HepG2 (cell line): ENCODE measurements at regions not wholly inside any gene's neighbourhood (a gene's known extent, or its start where the extent isn't known, plus 50 kb on each side); places are given as distances from the start of the nearest gene placed in this dataset.

ENCODE experiments used
- ATAC-seq: fragments of 200-7000 bp; cut with Tn5 transposase; 3 replicates; pipeline ENCODE4 v1.9.1; 2020; ENCODE audit warnings: mild to moderate bottlenecking, moderate library complexity
- BruUV-seq: library from RNA; stranded (reverse); fragments of 400-500 nt; replicated peaks from 2 replicates; lab custom pipeline; 2021; lab: Mats Ljungman, UMichigan
- CTCF ChIA-PET: fragments of 300-600 bp; formaldehyde crosslinking; extraction: SDS; loops from one replicate; lab custom pipeline; 2021; ENCODE audit warnings: low total read pairs, inconsistent platforms, low intra/inter-chr PET ratio; lab: Yijun Ruan, JAX
- POLR2A ChIA-PET: fragments of 350-600 bp; sonication (Branson Sonifier 250); formaldehyde crosslinking; loops from one replicate; lab custom pipeline; 2020; ENCODE audit warnings: antibody characterized with exemption, inconsistent platforms; lab: Yijun Ruan, JAX
- DNase-seq: peaks from one replicate; pipeline ENCODE4 v3.0.0-alpha.2; 2015; ENCODE audit warnings: low spot score
- FAIRE-seq: peaks from 3 replicates; lab custom pipeline; 2011; peaks lifted over from hg19 to GRCh38; lab: Jason Lieb, UNC
- H2AFZ ChIP-seq: one replicate; pipeline ENCODE4 v1.6.1; 2011; ENCODE audit warnings: low read length, inconsistent platforms
- H3K27ac ChIP-seq: fragments of 300-600 bp; 3 replicates; pipeline ENCODE4 v1.8.0; 2011; ENCODE audit warnings: mixed run types, mild to moderate bottlenecking, mixed read lengths, low read length, inconsistent platforms; ENCODE audit not compliant: insufficient read depth; ENCODE audit errors: extremely low read length
- H3K27me3 ChIP-seq, 2 experiments: fragments of 200-600 bp in 1 of 2; 2 replicates in 1 of 2; 3 replicates in 1 of 2; pipeline versions ENCODE4 v1.6.0 to v1.8.0; 2011; ENCODE audit warnings: low read length in 2 of 2, mild to moderate bottlenecking in 2 of 2, moderate library complexity in 2 of 2, inconsistent platforms in 1 of 2; ENCODE audit not compliant: insufficient read depth in 2 of 2, control insufficient read depth in 1 of 2
- H3K36me3 ChIP-seq, 2 experiments: fragments of 200-600 bp in 1 of 2; replicated peaks in 1 of 2; 2 replicates in 1 of 2; 3 replicates in 1 of 2; pipeline versions ENCODE4 v1.5.1 to v1.8.0; 2011; ENCODE audit warnings: low read length in 2 of 2, inconsistent platforms in 1 of 2; ENCODE audit not compliant: insufficient read depth in 2 of 2, control insufficient read depth in 1 of 2
- H3K4me1 ChIP-seq: 2 replicates; pipeline ENCODE4 v1.5.1; 2012; ENCODE audit warnings: low read length, inconsistent platforms; ENCODE audit not compliant: insufficient read depth
- H3K4me2 ChIP-seq: 2 replicates; pipeline ENCODE4 v1.6.0; 2011; ENCODE audit warnings: low read depth, low read length, inconsistent platforms
- H3K4me3 ChIP-seq, 3 experiments: fragments of 200-600 bp in 1 of 3; sonication (generic), shearing (Covaris generic) in 1 of 3; replicated peaks in 1 of 3; 2 replicates each; pipeline ENCODE4 v1.5.1; 2011 to 2016; ENCODE audit warnings: low read length in 3 of 3, inconsistent platforms in 2 of 3, low read depth in 2 of 3, mild to moderate bottlenecking in 2 of 3, control low read depth in 1 of 3, mixed read lengths in 1 of 3; ENCODE audit not compliant: insufficient read depth in 1 of 3
- H3K79me2 ChIP-seq: one replicate; pipeline ENCODE4 v1.6.1; 2011; ENCODE audit warnings: low read length, inconsistent platforms; ENCODE audit not compliant: insufficient read depth
- H3K9ac ChIP-seq: 2 replicates; pipeline ENCODE4 v1.6.0; 2011; ENCODE audit warnings: mild to moderate bottlenecking, low read depth, low read length, inconsistent platforms; ENCODE audit not compliant: insufficient read depth
- H3K9me3 ChIP-seq: 2 replicates; pipeline ENCODE4 v1.5.1; 2012; ENCODE audit warnings: mild to moderate bottlenecking, low read length
- H4K20me1 ChIP-seq: 2 replicates; pipeline ENCODE4 v1.6.0; 2011; ENCODE audit warnings: inconsistent platforms, mild to moderate bottlenecking, low read length, moderate library complexity; ENCODE audit not compliant: insufficient read depth
- GABPB1 ChIP-seq: IDR thresholded peaks from 2 replicates; pipeline ENCODE4 v1.6.1; 2016; ENCODE audit warnings: mild to moderate bottlenecking, missing genetic modification reagents, moderate library complexity, missing compliant biosample characterization
- GFI1 ChIP-seq: sonication (generic); formaldehyde crosslinking; IDR thresholded peaks from 2 replicates; pipeline ENCODE4 v1.5.0; 2020; ENCODE audit warnings: missing genetic modification reagents, mild to moderate bottlenecking, borderline replicate concordance
- RAD51 ChIP-seq: fragments of 450-650 bp; IDR thresholded peaks from 2 replicates; pipeline ENCODE4 v1.6.1; 2016; ENCODE audit warnings: borderline replicate concordance
- ZNF136 ChIP-seq: sonication (generic); formaldehyde crosslinking; IDR thresholded peaks from 2 replicates; pipeline ENCODE4 v1.8.1; 2022; ENCODE audit warnings: low read depth, mild to moderate bottlenecking, moderate library complexity, missing genetic modification reagents
- WGBS: methylation state at CpG from one replicate; pipeline ENCODE4 v1.1.6; 2017; ENCODE audit warnings: low lambda C conversion rate; 5-methylcytosine and 5-hydroxymethylcytosine counted together
- in situ Hi-C: cut with HindIII; loops from 2 replicates; pipeline ENCODE4 v1.10.0; 2017; ENCODE audit warnings: low pct_unique_long_range_greater_than_20kb; ENCODE audit not compliant: extremely low pct_ligation_motif_present
- intact Hi-C: fragments of 100-400 bp; cut with micrococcal nuclease; formaldehyde crosslinking; loops from one replicate; pipeline ENCODE4 v1.10.0; 2022; ENCODE audit not compliant: unreplicated experiment
- TF ChIP-seq, protein P1 (sequence below), 2 experiments: sonication (generic) in 1 of 2; formaldehyde crosslinking in 1 of 2; IDR thresholded peaks; 2 replicates each; pipeline versions ENCODE4 v1.5.1 to v1.6.1; 2011 to 2020; ENCODE audit warnings: borderline replicate concordance in 1 of 2, low read depth in 1 of 2, low read length in 1 of 2, mild to moderate bottlenecking in 1 of 2, missing genetic modification reagents in 1 of 2, moderate library complexity in 1 of 2

DNA sequence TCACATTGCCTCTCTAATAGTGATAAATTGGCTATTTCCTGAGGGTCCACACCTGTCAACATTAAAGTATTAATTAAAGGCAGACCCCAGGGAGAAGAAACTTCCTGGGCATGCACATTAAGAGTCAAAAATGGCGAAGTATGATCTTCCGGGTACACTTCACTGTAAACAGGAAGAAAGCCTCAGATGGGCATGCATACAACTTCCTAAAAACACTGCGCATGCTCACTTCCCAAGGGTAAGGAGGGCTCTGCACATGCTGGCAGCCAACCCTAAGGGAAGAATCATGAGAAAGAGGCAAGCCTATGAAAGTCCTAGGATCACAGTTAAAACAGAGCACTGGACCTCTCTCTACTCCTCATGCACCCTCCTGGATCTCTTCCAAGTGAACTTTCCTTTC lies 80.1 kb upstream of the IMMP2L start:
- no peaks in the 10 kb centered on the region for H3K27me3 ChIP-seq
- H3K4me2 ChIP-seq = no peak overlapping the region; the same call in 1 of the 2 replicates
- H3K4me3 ChIP-seq = no peak overlapping the region
- H3K27ac ChIP-seq = no peak overlapping the region
- no peaks in the 10 kb centered on the region for H4K20me1 ChIP-seq
- BruUV-seq = no TSS peak
- DNase-seq = no peak
- H3K36me3 ChIP-seq = no peaks in the 10 kb centered on the region
- no peaks in the 10 kb centered on the region for H3K4me1 ChIP-seq
- WGBS = 30% methylated on average over 3 of the region's 3 CpGs
- H3K9ac ChIP-seq = no peak overlapping the region
- ATAC-seq = no peak
- intact Hi-C loops = no loop called here
- no peak for FAIRE-seq
- H3K79me2 ChIP-seq = no peaks in the 10 kb centered on the region
- no peak overlapping the region for H2AFZ ChIP-seq
- H3K9me3 ChIP-seq = no peaks in the 10 kb centered on the region
- peak; percentile 36; the same call in 1 of the 2 replicates for TF ChIP-seq GABPB1 (CRISPR knock-in tag)
- no peak for TF ChIP-seq GFI1 (CRISPR knock-in tag)
- ChIA-PET CTCF (no interaction called here), POLR2A (no interaction called here)
- in situ Hi-C loops = no loop called here

DNA sequence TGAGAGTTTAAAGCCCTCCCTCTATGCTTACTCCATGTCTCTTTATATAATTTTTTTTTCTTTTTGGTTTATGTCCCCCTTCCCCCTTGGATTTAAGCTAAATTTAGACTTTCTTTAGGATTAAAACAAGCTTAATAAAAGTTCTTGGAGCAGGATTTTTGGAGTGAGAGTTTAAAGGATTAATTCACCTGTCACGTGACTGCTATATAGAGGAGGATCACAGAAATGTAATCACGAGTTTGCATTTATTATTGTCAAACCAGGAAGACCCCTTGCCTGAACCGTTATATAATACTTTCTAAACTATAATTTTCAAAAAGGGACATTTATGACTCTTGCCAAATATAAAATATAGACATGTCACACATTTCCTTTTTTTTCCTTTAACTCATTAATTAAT lies 78.1 kb upstream of the IMMP2L start:
- TF ChIP-seq ZNF136 = no peak
- peak; percentile 58; the same call in 1 of the 2 replicates for TF ChIP-seq RAD51
- TF ChIP-seq, protein P1, sequence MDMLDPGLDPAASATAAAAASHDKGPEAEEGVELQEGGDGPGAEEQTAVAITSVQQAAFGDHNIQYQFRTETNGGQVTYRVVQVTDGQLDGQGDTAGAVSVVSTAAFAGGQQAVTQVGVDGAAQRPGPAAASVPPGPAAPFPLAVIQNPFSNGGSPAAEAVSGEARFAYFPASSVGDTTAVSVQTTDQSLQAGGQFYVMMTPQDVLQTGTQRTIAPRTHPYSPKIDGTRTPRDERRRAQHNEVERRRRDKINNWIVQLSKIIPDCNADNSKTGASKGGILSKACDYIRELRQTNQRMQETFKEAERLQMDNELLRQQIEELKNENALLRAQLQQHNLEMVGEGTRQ (IDR thresholded peaks at IDR 0.05; ENCODE audit: low read depth, low read length) = peak; percentile 35; the same call in 1 of the 2 replicates
- TF ChIP-seq, protein P1 (CRISPR knock-in tag; IDR thresholded peaks at IDR 0.05; ENCODE audit: borderline replicate concordance) = no peak
- TF ChIP-seq, all 625 proteins: peak for 2
- WGBS = 2% methylated on average over 3 of the region's 3 CpGs
- Histone ChIP-seq H2AFZ (no peak overlapping the region), H3K36me3 (no peaks in the 10 kb centered on the region), H3K9ac (no peak overlapping the region), H3K4me3 (no peak overlapping the region), H3K27me3 (no peaks in the 10 kb centered on the region), H3K4me2 (no peak overlapping the region), H3K27ac (no peak overlapping the region), H3K9me3 (no peaks in the 10 kb centered on the region), H4K20me1 (no peaks in the 10 kb centered on the region), H3K79me2 (no peaks in the 10 kb centered on the region), H3K4me1 (no peaks in the 10 kb centered on the region)
- ATAC-seq (no peak), DNase-seq (no peak), FAIRE-seq (no peak)
- POLR2A ChIA-PET = no interaction called here
- CTCF ChIA-PET = no interaction called here
- in situ Hi-C loops = no loop called here
- BruUV-seq = no TSS peak
- intact Hi-C loops = no loop called here
